Epidermal melanocyte (primary cell): ENCODE measurements at regions not wholly inside any gene's neighbourhood (a gene's known extent, or its start where the extent isn't known, plus 50 kb on each side); places are given as distances from the start of the nearest gene placed in this dataset.
"Not testable (repeated sequence)": the region's sequence is repeated elsewhere in the genome, so short reads cannot be mapped to it uniquely, and the experiment has no call there.

Experiments used
- DNase-seq: peaks from one replicate; pipeline ENCODE4 v3.0.0; 2011; ENCODE audit warnings: low spot score; ENCODE audit not compliant: insufficient read length

DNA sequence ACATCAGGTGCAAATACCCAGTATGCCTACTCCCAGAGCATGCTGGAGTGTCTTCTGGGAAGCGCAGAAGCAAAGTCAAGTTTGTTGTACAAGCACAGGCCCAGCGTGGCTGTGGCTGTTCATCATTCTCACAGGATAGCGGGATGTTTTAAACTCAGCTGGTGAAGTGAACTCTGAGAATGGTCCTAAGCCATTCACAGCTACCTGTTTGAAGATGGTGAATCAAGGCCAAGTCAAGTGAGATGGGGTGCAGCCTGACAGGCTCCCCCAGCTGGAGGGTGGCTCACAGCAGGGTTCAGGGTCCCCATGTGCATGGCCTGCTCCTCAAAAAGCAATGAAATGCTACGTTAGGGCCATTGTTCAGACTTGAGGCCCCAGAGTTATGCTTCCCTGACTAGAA lies 304.7 kb upstream of the FOXQ1 start:
- DNase-seq: no peak

GRCh38 chr6:1004885-1005630 lies 306.8 kb upstream of the FOXQ1 start:
- DNase-seq: no peak

DNA sequence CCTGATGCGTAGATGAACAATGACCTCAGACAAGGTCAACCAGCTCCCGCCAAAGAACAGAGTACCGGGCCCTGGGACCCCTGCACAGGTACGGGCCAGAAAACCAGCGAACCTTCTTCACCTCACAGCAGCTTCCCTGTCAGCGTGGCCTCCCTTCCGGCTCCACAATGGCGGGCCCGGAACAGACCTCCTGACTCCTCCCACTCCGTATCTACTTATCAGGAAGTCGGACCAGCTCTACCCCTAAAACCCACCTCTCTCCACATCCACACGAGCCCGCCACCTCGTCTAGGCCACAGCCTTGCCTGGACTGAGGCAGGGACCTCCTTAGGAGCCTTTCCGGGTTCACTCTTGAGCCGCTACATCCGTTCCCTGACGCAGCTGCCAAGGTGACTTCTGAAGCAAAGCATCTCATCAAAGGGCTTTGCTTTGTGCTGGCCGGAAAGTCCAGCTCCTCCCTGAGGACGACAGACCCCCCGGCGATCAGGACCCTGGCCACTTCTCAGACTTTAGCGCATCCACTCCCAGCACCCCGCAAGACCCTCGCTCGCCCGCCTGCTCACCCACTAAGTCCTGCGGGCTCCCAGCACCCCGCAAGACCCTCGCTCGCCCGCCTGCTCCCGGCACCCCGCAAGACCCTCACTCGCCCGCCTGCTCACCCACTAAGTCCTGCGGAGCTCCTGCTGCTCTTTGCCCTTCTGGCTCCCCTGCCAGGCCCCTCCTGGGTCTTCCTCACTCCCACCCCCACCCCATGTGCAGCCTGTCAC lies 308.3 kb upstream of the FOXQ1 start:
- no peak for DNase-seq

DNA sequence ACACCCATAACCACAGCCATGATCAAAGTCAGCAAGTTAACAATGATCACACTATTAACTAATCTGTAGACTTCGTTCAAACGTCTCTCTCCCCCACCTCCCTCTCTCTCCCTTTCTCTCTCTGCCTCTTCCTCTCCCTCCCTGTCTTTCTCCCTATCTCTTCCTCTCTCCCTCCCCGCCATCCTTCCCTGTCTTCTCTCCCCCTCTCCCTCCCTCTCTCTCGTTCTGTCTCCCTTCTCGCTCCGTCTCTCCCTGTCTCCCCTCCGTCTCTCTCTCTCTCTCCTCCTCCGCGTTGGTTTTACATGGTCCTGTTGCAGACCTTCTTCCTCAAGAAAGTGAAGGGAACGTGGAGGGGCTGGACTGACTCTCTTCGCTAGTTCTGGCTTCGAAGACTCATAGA lies 308.9 kb upstream of the FOXQ1 start:
- DNase-seq: no peak

- DNase-seq: no peak
These were observed 308.9 kb upstream of the EXOC2 start for GRCh38 chr6:1001655-1002349.

GRCh38 chr6:999552-999951 lies 306.6 kb upstream of the EXOC2 start:
- DNase-seq: no peak

DNA sequence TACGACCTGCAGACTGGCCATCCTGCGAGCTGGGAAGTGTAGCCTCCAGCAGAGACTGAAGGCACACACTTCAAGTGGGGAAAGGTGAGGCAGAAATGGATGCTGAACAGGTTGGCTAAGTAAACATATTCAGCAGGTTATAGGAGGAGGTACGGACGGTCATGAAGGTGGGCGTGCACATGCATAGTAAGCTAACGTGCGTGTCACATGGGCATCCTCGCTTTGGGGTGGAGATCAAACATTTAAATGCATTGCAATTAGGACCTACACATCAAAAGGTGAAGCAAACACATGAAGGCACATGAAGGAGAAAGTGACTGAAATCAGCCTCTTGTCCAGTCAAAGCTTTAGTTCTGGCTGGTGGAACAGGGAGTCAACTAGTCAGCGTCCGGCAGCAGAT lies 305.6 kb upstream of the EXOC2 start:
- no peak for DNase-seq

- DNase-seq: no peak
These were observed 303.4 kb upstream of the EXOC2 start for GRCh38 chr6:996271-996852.

DNA sequence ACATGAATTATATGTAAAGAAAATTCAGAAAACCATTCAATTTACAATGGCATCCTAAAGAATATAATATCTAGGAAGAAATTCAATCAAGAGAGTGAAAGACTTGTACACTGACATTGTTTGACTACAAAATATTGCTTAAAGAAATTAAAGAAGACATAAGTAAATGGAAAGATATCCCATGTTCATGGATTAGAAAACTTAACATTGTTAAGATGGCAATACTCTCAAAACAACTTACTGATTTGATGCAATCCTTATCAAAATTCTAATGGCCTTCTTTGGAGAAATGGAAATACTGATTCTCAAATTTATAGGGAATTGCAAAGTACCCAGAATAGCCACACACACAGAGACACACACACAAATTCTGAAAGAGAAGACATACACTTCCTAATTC lies 298.3 kb upstream of the EXOC2 start:
- no peak for DNase-seq

GRCh38 chr6:984031-984430 lies 291.1 kb upstream of the EXOC2 start:
- DNase-seq: no peak

GRCh38 chr6:978937-979685 lies 286.2 kb upstream of the EXOC2 start:
- DNase-seq: no peak

- DNase-seq: not testable (repeated sequence)
These were observed 284.3 kb upstream of the EXOC2 start for GRCh38 chr6:977226-977625.

GRCh38 chr6:971981-972640 lies 279.2 kb upstream of the EXOC2 start:
- DNase-seq: no peak

DNA sequence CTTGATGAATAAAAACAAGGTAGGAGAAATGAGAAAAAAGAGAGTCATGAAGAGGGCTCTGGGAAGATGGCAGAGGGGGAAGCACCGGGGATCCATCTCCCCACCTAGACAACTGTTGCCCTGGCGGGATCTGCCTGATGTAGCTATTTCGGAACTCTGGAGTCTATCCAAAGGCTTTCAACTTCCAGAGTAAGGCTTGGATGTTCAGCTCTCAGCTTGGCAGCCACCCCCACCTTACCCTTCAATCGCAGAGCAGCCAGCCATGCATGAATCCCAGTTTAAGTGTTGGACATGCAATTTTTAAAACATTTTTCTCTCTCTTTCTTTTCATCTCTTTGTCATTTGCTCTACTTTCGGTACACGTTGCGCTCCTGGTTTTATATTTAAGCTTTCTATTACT lies 275.9 kb upstream of the EXOC2 start:
- DNase-seq: no peak

DNA sequence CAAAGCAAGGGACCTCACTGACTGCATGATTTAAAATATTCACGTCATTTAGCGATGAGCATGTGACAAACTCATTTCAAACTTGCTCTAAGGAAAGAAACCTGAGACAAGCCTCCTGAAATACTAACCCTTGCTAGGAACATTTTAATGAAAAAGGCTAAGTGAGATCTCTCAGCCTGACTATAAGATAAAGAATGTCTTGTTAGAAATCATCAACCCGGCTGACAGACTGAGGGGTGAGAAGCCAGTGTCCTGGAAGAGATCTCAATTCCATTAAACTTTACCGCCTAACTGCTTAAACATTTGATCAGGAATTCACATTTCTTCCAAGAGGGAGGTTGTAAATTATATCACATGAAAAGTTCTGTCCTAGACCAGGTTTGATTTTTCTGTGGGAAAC lies 274.8 kb upstream of the EXOC2 start:
- DNase-seq: no peak

DNA sequence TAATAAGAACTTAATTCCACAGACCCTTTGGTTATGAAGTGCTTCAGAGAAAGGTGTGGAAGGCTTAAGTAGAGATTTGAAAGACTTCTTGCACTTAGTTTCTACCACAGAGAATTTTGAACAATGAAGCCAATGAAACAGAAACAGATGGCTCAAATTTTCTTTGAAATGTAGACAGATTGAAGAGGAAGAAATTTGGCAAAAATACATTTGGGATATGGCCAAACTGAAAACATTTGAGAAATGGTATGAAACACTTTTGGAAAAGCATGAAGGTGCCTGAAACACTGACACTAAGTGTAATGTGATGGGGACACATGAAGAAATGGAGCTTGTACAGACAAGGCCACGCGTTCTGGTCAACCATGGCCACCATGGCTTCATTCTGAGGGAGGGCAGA lies 272.4 kb upstream of the EXOC2 start:
- no peak for DNase-seq

DNA sequence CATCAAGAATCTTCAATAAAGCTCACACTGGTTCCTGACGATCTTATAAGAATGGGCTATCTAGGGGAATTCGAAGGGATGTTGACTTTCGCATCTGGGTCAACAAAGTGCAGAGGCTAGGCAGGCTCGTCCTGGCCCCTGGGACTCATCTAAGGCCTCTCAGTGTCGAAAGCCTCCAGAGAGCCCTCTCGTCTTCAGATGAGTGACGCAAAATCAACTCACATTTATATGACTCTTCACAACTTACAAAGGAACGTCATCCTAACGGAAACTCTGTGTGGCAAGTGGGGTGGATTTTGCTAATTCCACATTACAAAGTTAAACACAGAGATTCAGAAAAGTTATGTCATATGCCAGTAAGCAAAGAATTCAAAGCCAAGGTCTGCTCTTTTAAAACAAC lies 270.5 kb upstream of the EXOC2 start:
- no peak for DNase-seq

- DNase-seq: no peak
These were observed 268.5 kb upstream of the EXOC2 start for GRCh38 chr6:961407-961960.

DNA sequence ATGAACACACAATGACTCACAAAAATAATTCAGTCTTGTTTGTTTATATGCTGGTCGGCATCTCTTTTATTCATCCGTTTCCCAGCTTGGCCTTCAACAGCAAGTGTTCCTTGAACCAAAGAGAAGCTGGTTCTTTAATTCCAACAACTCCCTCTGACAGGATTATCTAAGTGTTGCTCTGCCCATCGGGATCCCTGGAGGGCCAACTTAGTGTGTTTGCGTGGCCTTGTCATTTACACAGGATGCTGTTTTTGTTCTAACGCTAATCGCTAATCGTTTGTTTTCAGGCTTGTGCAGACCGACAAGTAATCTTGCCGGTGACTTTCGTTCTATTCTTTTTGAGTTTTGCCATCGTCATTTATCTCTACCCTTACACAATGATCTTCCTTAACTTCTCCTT lies 267.4 kb upstream of the EXOC2 start:
- DNase-seq: no peak

DNA sequence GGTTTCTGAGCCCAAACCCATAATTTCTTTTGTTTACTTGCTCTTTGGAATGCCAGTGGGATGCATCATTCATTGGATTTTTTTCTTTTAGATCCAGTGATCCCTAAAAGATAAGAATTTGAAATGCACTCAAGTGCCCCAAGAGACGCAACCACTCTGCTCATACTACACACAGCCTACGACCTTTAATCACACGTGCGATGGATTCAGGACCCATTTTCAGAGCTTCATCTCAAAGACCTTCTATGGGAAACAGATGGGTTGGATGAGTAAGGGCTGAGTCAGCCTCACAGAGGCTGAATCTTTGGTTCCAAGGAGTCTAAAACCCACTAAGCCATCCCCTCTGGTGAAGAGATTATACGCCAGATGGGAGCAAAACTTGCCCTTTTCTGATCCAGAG lies 265.5 kb upstream of the EXOC2 start:
- DNase-seq: no peak
